ENCODE measurements at regions not wholly inside any gene's neighbourhood (a gene's known extent, or its start where the extent isn't known, plus 50 kb on each side); places are given as distances from the start of the nearest gene placed in this dataset.

DNA sequence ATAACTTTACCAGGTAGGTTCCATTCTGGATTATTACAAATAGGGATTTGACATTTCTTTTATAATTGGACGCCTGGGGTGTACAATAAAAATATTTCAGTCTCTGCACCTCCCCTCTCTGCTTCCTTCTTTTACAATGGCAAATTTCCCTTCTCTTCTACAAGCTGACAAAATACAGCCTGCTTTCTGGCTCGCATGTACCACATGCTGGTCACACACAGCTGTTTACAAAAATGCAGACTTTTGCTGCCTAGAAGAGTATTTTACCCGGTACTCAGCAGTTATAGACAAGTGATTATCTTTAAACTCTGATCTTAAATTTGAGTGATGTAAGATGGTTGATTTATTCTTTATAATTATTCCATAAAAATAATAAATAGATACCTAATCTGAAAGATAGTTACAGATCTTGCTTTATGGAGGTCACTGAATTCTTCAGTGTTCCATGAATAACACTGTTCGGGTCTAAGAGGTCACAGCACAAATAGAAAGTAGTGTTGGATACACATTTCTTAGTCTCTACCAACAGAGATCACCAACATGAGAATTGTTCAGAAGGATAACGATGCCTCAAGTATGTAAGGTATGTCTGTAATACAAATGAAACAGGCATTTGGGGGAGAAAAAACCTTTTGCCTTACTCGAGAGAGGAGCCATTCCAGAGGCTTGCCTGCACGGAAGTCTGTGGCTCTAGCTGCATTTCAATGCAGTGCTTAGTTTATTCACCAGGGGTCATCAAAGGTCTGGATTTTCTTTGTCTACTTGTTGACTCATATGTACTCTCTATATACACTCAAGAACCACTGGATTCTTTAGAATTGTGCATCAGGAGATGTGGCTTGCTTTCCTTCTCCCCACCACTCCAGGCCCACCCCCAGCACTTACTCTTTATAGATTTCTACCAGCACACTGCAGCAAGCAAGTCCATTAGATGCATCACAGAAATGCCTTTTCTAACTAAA, 206.6 kb upstream of the RFX3 start:
- DNase-seq = peak; percentile 14

DNA sequence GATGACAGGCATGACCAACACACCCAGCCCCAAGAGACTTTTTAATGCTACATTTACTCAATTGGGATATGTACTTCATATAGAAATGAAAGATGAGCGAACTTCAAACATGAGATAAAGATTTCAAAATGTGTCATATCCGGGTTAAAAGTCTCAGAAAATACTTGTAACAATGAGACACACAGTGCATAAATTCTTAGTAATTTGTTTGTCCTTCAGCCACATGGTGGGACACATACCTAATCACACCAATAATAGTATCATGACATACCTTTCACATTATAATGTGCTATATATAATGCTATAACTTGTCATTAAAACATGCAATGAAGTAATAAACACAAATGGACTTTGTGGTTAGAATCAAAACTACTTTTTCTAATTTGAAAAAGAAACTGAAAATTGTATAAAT, 204.7 kb upstream of the RFX3 start:
- DNase-seq = no peak

- DNase-seq = no peak
Measured at GRCh38 chr9:3721096-3721495, 195.3 kb upstream of the RFX3 start.

GRCh38 chr9:3719286-3719685, 193.5 kb upstream of the RFX3 start:
- DNase-seq = no peak

GRCh38 chr9:3716415-3716814, 190.6 kb upstream of the RFX3 start:
- no peak for DNase-seq

DNA sequence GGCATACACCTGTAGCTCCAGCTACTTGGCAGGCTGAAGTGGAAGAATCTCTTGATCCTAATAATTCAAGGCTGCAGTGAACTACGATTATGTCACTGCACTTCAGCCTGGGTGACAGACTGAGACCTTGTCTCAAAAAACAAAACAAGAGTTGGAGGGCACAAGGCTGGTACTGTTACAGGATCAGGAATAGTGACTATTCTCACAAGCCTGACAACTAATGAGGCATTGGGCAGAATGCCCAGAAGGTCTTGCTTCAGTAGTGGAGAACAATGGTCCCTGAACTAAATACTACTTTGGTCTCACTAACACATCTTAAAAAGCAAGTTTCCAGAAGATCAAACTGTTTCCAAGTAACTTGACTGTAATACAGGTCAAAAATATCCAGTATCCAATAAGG, 182.9 kb upstream of the RFX3 start:
- DNase-seq = no peak

DNA sequence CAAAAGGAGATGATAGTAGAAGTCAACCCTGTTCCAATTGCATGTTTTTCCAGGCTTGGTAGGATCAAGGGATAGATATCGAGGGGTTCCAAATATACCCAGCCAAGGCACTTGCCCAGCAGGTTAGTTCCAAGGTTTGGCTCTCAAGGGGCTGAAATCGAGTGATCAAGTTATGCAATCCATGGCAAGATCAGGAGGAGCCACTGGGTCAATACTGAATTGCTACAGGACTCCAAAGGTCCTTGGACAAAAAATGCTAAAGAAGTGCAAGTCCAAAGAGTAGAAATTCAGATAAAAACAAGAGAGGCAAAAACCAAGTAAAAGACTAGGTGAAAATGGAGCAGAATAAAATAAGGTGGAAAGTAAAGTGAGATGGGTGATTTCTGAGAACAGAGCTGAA, 179.1 kb upstream of the RFX3 start:
- DNase-seq = no peak

DNA sequence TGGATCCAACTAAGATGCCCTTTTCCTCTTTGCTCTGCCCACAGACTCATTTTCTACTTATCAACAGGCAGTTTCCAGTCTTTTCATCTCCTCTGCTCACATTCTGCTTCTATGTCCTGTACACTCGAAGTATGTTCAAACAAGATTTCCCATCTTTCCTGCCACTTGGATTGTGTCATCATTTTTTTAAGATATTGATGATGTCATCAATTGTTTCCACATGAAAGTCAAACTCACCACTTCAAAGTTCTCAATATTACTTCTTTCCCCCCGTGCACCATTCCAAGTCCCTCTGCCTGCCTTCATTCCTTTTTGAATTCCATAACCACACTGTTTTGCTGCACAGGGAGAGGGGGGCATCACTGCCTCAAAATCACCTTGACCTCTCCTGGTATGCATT, 175.0 kb upstream of the RFX3 start:
- DNase-seq = no peak

- no peak for DNase-seq
Measured at GRCh38 chr9:3699883-3700282, 174.1 kb upstream of the RFX3 start.

DNA sequence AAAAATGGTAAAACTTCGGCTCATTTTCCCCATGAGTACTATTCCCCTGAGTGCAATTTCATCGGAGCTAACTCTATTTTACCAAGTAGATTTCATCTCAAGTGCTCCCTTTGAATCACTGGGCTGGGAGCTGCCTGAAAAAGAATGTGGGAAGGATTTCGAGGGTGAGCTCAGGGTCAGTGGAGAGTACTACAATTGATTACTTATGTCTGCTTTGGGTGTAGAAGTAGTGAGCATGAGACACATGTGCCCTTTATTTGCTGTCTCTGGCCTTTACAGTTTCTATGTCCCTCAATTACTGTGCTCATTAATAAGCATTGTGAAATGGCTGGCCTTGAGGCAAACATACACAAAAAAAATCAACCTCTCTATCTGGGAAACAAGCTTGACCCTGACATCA, 172.7 kb upstream of the RFX3 start:
- DNase-seq = no peak

DNA sequence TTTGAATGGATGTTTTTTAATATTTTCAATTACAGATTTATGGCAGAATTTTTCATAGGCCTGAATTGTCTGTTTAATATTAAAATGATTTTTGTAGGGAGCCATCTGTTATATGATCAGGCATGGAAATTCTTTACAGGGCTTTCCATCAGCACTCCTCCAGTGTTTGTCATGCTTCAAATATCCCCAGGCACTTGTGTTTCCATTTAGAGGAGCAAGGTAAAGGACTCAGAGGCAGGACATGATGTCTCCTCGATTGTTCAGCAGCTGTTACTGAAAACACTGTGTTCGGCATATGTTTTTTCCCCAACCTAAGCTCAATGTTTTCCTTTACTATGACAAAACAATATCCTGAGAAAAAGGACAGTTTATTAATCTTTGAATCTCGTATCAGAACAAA, 172.3 kb upstream of the RFX3 start:
- no peak for DNase-seq

DNA sequence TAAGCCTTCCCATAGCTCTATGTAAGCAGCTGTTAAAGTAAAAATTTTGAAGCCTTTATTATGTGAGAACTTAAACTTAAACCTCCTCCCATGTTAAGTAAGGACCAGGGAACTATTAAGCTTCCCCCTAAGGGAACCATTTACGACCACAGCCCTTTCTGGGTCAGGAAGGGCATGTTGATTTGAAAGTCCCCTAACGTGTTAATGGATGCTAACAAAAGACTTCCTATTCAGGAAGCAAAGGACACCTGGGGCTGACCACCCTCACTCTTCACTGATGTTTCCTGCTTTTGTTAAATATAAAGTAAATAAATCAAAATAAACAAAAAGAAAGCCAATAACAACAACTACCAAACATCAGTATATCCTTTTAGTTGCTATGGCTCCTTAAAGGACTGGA, 170.6 kb upstream of the RFX3 start:
- no peak for DNase-seq

DNA sequence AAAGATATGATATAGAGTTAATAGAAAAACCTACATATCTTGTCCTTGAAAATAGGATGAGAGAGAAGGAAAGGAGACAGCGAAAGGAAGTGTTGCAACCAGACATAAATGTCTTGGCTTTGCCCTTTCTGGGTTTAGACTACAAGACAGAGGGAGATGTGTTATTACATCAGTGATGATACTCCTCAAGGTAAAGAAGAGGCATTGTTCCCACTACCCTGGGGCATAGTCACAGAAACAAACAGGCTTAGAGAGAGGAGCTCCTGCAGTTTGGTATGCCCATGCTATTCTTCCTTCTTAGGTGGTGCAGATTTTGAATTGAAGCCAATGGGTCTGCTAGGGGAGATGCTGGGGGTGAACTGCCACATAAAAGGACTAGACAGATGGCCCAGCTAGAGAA, 166.8 kb upstream of the RFX3 start:
- no peak for DNase-seq

- DNase-seq = no peak
Measured at GRCh38 chr9:3689555-3689954, 163.8 kb upstream of the RFX3 start.

- DNase-seq = no peak
Measured at GRCh38 chr9:3687145-3687544, 161.3 kb upstream of the RFX3 start.

- DNase-seq = no peak
Measured at GRCh38 chr9:3682186-3682585, 156.4 kb upstream of the RFX3 start.

GRCh38 chr9:3677541-3677940, 151.7 kb upstream of the RFX3 start:
- DNase-seq = no peak

DNA sequence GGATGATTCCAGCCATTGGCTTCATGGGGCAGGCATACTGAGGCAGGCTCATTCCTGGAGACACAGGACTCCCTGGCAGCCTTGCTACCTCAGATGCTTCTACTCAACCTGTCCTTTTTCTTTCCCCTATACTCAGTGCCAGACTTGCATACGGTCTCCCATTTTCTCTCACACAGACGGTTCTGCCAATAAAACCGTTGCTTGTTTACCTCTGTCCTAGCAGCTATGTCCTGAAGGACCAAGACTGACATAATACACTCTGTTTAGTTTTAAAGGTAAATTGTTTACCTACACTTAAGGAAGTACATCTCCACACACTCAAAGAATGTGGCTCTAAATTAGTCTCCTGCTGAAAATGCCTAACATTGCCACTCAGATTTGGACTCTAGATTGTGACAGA, 151.0 kb upstream of the RFX3 start:
- no peak for DNase-seq

- DNase-seq = no peak
Measured at GRCh38 chr9:3675946-3676345, 150.1 kb upstream of the RFX3 start.

DNA sequence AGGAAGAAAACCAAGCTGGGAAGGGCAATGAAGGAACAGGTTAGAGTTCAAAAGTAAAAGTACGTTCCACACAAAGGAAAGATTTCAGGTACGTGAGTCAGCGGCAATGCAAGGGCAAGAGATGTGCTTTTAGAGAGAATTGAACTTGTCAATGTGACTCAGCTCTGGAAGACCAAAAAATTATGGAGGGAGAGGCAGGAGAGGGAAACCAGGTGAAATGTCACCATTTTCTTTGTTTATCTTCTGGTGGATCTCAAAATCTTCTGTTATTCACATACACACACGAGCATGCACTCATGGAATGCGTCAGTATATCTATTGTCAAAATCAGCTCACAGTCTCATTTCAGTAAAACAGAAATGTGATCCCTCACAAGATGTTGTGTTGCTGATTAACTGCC, 148.8 kb upstream of the RFX3 start:
- no peak for DNase-seq

GRCh38 chr9:3672399-3672798, 146.6 kb upstream of the RFX3 start:
- no peak for DNase-seq

DNA sequence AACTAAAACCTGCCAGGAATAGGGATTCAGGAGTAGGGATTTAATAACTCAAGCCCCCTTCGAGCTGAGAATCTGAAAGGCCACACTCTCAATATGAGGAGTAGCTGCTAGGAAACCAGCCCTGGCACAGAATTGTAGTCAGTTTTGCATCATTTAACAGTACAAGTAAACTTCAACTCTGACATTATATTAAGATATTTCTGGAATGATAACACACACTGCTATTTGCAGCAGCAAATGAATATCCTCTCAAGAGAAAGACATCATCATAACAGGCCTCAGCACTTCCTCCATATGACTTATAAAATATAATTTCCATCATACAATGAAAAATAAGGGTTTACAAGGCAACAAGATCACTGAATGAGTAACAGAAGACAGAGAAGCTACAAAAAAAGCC, 138.2 kb upstream of the RFX3 start:
- no peak for DNase-seq

DNA sequence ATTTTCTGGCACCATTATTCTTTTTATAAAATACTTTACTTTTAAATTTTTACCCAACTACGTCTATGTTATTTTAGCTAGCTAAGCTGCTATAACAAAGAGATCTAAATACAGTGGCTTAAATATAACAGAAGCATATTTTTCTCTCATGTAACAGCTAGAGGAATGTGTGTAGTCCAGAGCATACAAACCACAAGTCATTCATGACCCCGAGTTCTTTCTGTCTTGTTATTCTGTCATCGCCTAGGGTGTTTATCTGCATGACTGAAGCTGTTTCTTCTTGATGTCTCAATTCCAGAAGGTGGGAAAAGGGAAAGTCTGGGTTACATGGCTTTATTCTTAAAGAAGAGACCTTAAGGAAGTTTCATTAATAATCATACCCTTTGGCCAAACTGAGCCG, 136.9 kb upstream of the RFX3 start:
- DNase-seq = no peak

DNA sequence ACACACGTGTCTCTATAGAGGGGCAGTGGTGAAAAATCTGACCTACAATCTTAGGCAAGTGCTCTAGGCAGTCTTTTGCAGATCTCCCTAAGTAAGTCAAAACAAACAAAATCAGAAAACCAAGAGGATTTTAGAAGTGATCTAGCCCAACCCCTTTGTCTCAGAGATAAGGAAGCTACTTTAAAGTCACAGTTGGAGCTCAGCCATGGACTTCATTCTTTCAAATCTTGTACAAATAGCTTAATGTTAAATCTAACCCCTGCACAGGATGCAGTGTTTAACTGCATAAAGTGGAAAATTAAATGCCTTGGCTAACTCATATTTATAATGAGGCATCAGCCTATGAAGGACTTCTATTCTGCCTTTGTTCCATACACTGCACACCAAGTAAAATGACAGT, 135.1 kb upstream of the RFX3 start:
- no peak for DNase-seq

DNA sequence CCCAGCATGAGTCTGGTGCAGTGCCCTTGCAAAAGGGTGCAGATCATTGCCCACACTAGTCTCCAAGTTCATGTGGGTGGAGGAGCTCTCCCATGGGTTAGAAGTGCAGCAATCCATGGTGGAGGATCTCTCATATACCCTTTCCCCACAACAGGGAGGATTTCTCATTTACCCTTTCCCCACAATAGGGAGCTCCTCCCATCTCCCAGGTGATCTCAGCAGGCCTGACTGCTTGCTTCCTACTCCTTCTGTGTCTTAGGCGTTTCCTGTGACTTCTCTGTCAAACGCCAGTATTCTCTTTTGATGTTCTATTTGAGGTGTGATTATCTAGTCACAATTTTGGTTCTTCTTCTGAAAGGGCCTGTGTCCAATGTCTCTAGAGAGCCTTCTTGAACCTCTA, 133.8 kb upstream of the RFX3 start:
- no peak for DNase-seq

Measured in activated naive CD4-positive, alpha-beta T cell treated with Interleukin-2 at 50 U/mL for 16 hours (primary cell).